HEK293 (cell line): ENCODE measurements at regions not wholly inside any gene's neighbourhood (a gene's known extent, or its start where the extent isn't known, plus 50 kb on each side); places are given as distances from the start of the nearest gene placed in this dataset.
"Not testable (repeated sequence)": the region's sequence is repeated elsewhere in the genome, so short reads cannot be mapped to it uniquely, and the experiment has no call there.

Experiments
- CTCF ChIA-PET: fragments of 350-600 bp; formaldehyde crosslinking; extraction: SDS; loops from one replicate; lab custom pipeline; 2021; ENCODE audit warnings: antibody characterized with exemption; lab: Yijun Ruan, JAX
- POLR2A ChIA-PET: fragments of 300-600 bp; formaldehyde crosslinking; extraction: SDS; loops from one replicate; lab custom pipeline; 2020; ENCODE audit warnings: antibody characterized with exemption, inconsistent platforms; lab: Yijun Ruan, JAX
- H3K27ac ChIP-seq: fragments of 200-500 bp; sonication (Bioruptor generic); 2 replicates; pipeline ENCODE4 v1.5.1; 2014; ENCODE audit warnings: low read depth, low read length, control low read depth, inconsistent platforms; ENCODE audit errors: extremely low read depth
- H3K36me3 ChIP-seq, 2 experiments: fragments of 200-500 bp in 1 of 2; sonication (Bioruptor generic) in 1 of 2; 1 replicate in 1 of 2; 2 replicates in 1 of 2; pipeline ENCODE4 v1.5.1; 2014 to 2017; ENCODE audit warnings: inconsistent platforms in 2 of 2, low read length in 2 of 2; ENCODE audit not compliant: control insufficient read depth in 2 of 2, insufficient read depth in 1 of 2
- H3K4me1 ChIP-seq: fragments of 200-500 bp; sonication (Bioruptor generic); 2 replicates; pipeline ENCODE4 v1.5.1; 2014; ENCODE audit warnings: mild to moderate bottlenecking, low read length, inconsistent platforms; ENCODE audit not compliant: control insufficient read depth, insufficient read depth
- H3K4me3 ChIP-seq: 2 replicates; pipeline ENCODE4 v1.5.1; 2011; ENCODE audit warnings: low read depth, mild to moderate bottlenecking, control low read depth, low read length, moderate library complexity
- H3K9me3 ChIP-seq: fragments of 200-500 bp; sonication (Bioruptor generic); 2 replicates; pipeline ENCODE4 v1.5.1; 2014; ENCODE audit warnings: low read depth, low read length, inconsistent platforms; ENCODE audit not compliant: control insufficient read depth, insufficient read depth
- MEIS1 ChIP-seq: sonication (generic); formaldehyde crosslinking; IDR thresholded peaks from 2 replicates; pipeline ENCODE4 v1.8.1; 2022; ENCODE audit warnings: missing genetic modification reagents, mild to moderate bottlenecking, borderline replicate concordance
- REST ChIP-seq: fragments of 450-650 bp; formaldehyde crosslinking; IDR thresholded peaks from 2 replicates; pipeline ENCODE4 v1.5.1; 2016; ENCODE audit warnings: missing biosample characterization, missing genetic modification characterization
- SALL2 ChIP-seq: fragments of 450-650 bp; formaldehyde crosslinking; IDR thresholded peaks from 2 replicates; pipeline ENCODE4 v1.5.0; 2017; ENCODE audit warnings: missing biosample characterization, mild to moderate bottlenecking, missing genetic modification characterization, borderline replicate concordance
- SCRT1 ChIP-seq: fragments of 450-650 bp; formaldehyde crosslinking; IDR thresholded peaks from 2 replicates; pipeline ENCODE4 v1.5.1; 2016; ENCODE audit warnings: missing biosample characterization, missing genetic modification characterization, borderline replicate concordance
- SETDB1 ChIP-seq: IDR thresholded peaks from one replicate; pipeline ENCODE4 v1.6.1; 2017; ENCODE audit warnings: mild to moderate bottlenecking, low read length, moderate library complexity, mixed read lengths; ENCODE audit not compliant: insufficient read length
- SP3 ChIP-seq: fragments of 450-650 bp; formaldehyde crosslinking; IDR thresholded peaks from 2 replicates; pipeline ENCODE4 v1.5.1; 2016; ENCODE audit warnings: missing biosample characterization, missing genetic modification characterization
- ZBTB10 ChIP-seq: fragments of 450-650 bp; formaldehyde crosslinking; IDR thresholded peaks from 2 replicates; pipeline ENCODE4 v1.5.1; 2016; ENCODE audit warnings: missing biosample characterization, missing genetic modification characterization
- ZNF266 ChIP-seq: fragments of 450-650 bp; formaldehyde crosslinking; IDR thresholded peaks from 2 replicates; pipeline ENCODE4 v1.5.1; 2016; ENCODE audit warnings: missing biosample characterization, missing genetic modification characterization, low read depth
- ZNF274 ChIP-seq, 2 experiments: fragments of 200-500 bp in 1 of 2; fragments of 450-650 bp in 1 of 2; sonication (Bioruptor generic) in 1 of 2; formaldehyde crosslinking in 1 of 2; IDR thresholded peaks; 2 replicates each; pipeline versions ENCODE4 v1.5.1 to v1.6.1; 2014 to 2016; ENCODE audit warnings: borderline replicate concordance in 1 of 2, inconsistent platforms in 1 of 2, low read length in 1 of 2, missing biosample characterization in 1 of 2, missing genetic modification characterization in 1 of 2
- ZNF280D ChIP-seq: fragments of 450-650 bp; formaldehyde crosslinking; IDR thresholded peaks from 2 replicates; pipeline ENCODE4 v1.5.1; 2016; ENCODE audit warnings: missing biosample characterization, missing genetic modification characterization
- ZNF621 ChIP-seq: fragments of 450-650 bp; formaldehyde crosslinking; IDR thresholded peaks from 2 replicates; pipeline ENCODE4 v1.5.1; 2017; ENCODE audit warnings: missing biosample characterization, missing genetic modification characterization
- ZNF626 ChIP-seq: fragments of 450-650 bp; sonication (Bioruptor Pico); formaldehyde crosslinking; IDR thresholded peaks from 2 replicates; pipeline ENCODE4 v1.5.1; 2018; ENCODE audit warnings: missing biosample characterization, missing genetic modification characterization, inconsistent platforms
- ZNF654 ChIP-seq: fragments of 450-650 bp; formaldehyde crosslinking; IDR thresholded peaks from 2 replicates; pipeline ENCODE4 v1.5.1; 2016; ENCODE audit warnings: low read depth, missing biosample characterization, missing genetic modification characterization
- ZNF777 ChIP-seq: fragments of 450-650 bp; formaldehyde crosslinking; IDR thresholded peaks from 2 replicates; pipeline ENCODE4 v1.5.1; 2017; ENCODE audit warnings: missing biosample characterization, missing genetic modification characterization, borderline replicate concordance
- ZSCAN23 ChIP-seq: fragments of 450-650 bp; formaldehyde crosslinking; IDR thresholded peaks from 2 replicates; pipeline ENCODE4 v1.5.1; 2016; ENCODE audit warnings: missing biosample characterization, missing genetic modification characterization
- ZSCAN4 ChIP-seq: fragments of 450-650 bp; formaldehyde crosslinking; IDR thresholded peaks from 2 replicates; pipeline ENCODE4 v1.5.1; 2017; ENCODE audit warnings: missing biosample characterization, missing genetic modification characterization

- TF ChIP-seq ZNF626 (tag by site-specific recombination) (no peak), ZNF274 (IDR thresholded peaks at IDR 0.05; ENCODE audit: low read length) (no peak), ZNF274 (tag by site-specific recombination; IDR thresholded peaks at IDR 0.05; ENCODE audit: borderline replicate concordance) (no peak), MEIS1 (CRISPR knock-in tag) (no peak), SETDB1 (no peak), SCRT1 (tag by site-specific recombination) (no peak), ZNF280D (tag by site-specific recombination) (no peak), ZNF621 (tag by site-specific recombination) (no peak), ZNF777 (no peak), ZNF266 (tag by site-specific recombination) (no peak), ZSCAN4 (tag by site-specific recombination) (no peak), SALL2 (tag by site-specific recombination) (no peak), ZNF654 (tag by site-specific recombination) (no peak), ZSCAN23 (tag by site-specific recombination) (no peak), REST (tag by site-specific recombination) (no peak), ZBTB10 (tag by site-specific recombination) (no peak), SP3 (tag by site-specific recombination) (no peak)
- ChIA-PET POLR2A (no interaction called here), CTCF (no interaction called here)
- H3K4me3 ChIP-seq = no peak overlapping the region
- no peaks in the 10 kb centered on the region for H3K36me3 ChIP-seq
- H3K9me3 ChIP-seq = no peaks in the 10 kb centered on the region
- H3K27ac ChIP-seq = no peak overlapping the region
- no peaks in the 10 kb centered on the region for H3K4me1 ChIP-seq
Measured at GRCh38 chrX:50967736-50968135, 57.2 kb downstream of the BMP15 start.

GRCh38 chrX:50968871-50969635, 58.5 kb downstream of the BMP15 start:
- H3K9me3 ChIP-seq, H3K36me3 ChIP-seq, H3K4me1 ChIP-seq, POLR2A ChIA-PET, H3K4me3 ChIP-seq, H3K27ac ChIP-seq: not testable (repeated sequence)
- CTCF ChIA-PET = interaction anchor here (0.6 kb wide), 1 partner anchor 906 kb away, joined by 6 read pairs; no protein-coding TSS in a partner anchor
